HepG2 (cell line): ENCODE measurements at regions not wholly inside any gene's neighbourhood (a gene's known extent, or its start where the extent isn't known, plus 50 kb on each side); places are given as distances from the start of the nearest gene placed in this dataset.

ENCODE experiments used
- BORCS8-MEF2B ChIP-seq: sonication (generic); formaldehyde crosslinking; IDR thresholded peaks from 2 replicates; pipeline ENCODE4 v1.8.0; 2022; ENCODE audit warnings: mild to moderate bottlenecking, missing genetic modification reagents
- CBX2 ChIP-seq, 2 experiments: fragments of 200-600 bp in 1 of 2; sonication (generic); formaldehyde crosslinking in 1 of 2; IDR thresholded peaks; 2 replicates each; pipeline versions ENCODE4 v1.7.0 to v1.8.1; 2018 to 2022; ENCODE audit warnings: low read depth in 2 of 2, low read length in 1 of 2, mild to moderate bottlenecking in 1 of 2, missing genetic modification reagents in 1 of 2
- CCDC6 ChIP-seq: sonication (generic); formaldehyde crosslinking; IDR thresholded peaks from 2 replicates; pipeline ENCODE4 v1.8.1; 2022; ENCODE audit warnings: mild to moderate bottlenecking, missing genetic modification reagents, moderate library complexity
- NFKB2 ChIP-seq: sonication (generic); formaldehyde crosslinking; IDR thresholded peaks from 2 replicates; pipeline ENCODE4 v1.4.0; 2020; ENCODE audit warnings: missing genetic modification reagents, borderline replicate concordance
- SRSF1 ChIP-seq: fragments of 200-400 bp; formaldehyde crosslinking; optimal IDR thresholded peaks from 2 replicates; pipeline ENCODE3; 2017; ENCODE audit warnings: mild to moderate bottlenecking, low read depth, low read length, moderate library complexity
- XRCC5 ChIP-seq: fragments of 200-400 bp; formaldehyde crosslinking; optimal IDR thresholded peaks from 2 replicates; pipeline ENCODE3; 2017; ENCODE audit warnings: mild to moderate bottlenecking, low read length
- ZBTB1 ChIP-seq: sonication (generic); formaldehyde crosslinking; IDR thresholded peaks from 2 replicates; pipeline ENCODE4 v1.4.0; 2020; ENCODE audit warnings: missing genetic modification reagents, borderline replicate concordance
- ZBTB3 ChIP-seq: sonication (generic); formaldehyde crosslinking; IDR thresholded peaks from 2 replicates; pipeline ENCODE4 v1.4.0; 2020; ENCODE audit warnings: low read depth, mild to moderate bottlenecking, moderate library complexity, missing genetic modification reagents, borderline replicate concordance
- ZNF337 ChIP-seq: sonication (generic); formaldehyde crosslinking; IDR thresholded peaks from 2 replicates; pipeline ENCODE4 v1.5.1; 2020; ENCODE audit warnings: missing genetic modification reagents, low read depth, mild to moderate bottlenecking, borderline replicate concordance
- ZNF646 ChIP-seq: sonication (generic); formaldehyde crosslinking; IDR thresholded peaks from 2 replicates; pipeline ENCODE4 v1.9.0; 2021; ENCODE audit warnings: mild to moderate bottlenecking, missing genetic modification reagents
- ZNF720 ChIP-seq: sonication (generic); formaldehyde crosslinking; IDR thresholded peaks from 2 replicates; pipeline ENCODE4 v1.4.0; 2020; ENCODE audit warnings: missing genetic modification reagents
- ZNF740 ChIP-seq: sonication (generic); formaldehyde crosslinking; IDR thresholded peaks from 2 replicates; pipeline ENCODE4 v1.4.0; 2020; ENCODE audit warnings: missing genetic modification reagents
- TF ChIP-seq, protein P1 (sequence below): sonication (generic); formaldehyde crosslinking; IDR thresholded peaks from 2 replicates; pipeline ENCODE4 v1.4.0; 2020; ENCODE audit warnings: missing genetic modification reagents
- TF ChIP-seq, protein P2 (sequence below): sonication (generic); formaldehyde crosslinking; IDR thresholded peaks from 2 replicates; pipeline ENCODE4 v1.5.1; 2020; ENCODE audit warnings: mild to moderate bottlenecking, moderate library complexity, missing genetic modification reagents
- TF ChIP-seq, protein P3 (sequence below): sonication (generic); formaldehyde crosslinking; IDR thresholded peaks from 2 replicates; pipeline ENCODE4 v1.8.1; 2023; ENCODE audit warnings: mild to moderate bottlenecking, missing genetic modification reagents

DNA sequence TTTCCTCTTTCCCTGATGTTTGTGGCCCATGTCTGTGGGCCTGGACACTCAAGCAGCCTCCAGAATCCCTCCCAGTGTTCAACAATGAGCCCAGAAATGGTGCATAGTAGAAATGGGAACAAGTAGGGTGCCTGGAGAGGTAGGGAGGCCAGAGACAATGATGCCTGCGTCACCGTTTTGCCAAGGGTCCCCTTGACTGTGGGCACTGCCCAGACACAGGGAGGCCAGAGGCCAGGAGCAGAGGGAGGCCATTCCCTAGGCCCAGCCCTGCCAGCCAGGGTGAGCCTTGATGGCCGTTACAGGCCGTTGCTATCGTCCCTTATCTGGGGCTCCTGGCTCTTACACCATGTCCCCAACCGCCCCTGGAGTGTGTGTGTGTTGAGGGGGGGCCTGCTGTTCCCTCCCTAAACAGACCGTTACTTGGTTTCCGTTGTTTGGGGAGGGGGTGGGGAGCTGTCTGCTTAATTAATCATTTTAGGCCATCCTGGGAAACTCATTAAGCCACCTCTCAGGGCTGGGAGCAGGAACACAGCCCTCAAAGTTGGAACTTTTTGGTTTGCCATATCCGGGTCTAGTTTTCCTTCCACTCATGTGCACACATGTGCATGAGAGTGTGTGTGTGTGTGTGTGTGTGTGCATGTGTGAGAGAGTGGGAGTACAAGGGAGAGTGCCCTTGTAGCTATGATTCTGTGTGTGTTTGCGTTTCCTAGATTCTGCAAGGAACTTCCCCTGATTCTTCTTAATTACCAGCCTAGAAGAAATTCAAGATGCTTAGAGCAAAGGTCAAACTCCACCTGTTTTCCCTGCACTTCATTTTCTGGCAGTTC, 135.2 kb upstream of the HAAO start (continued):
- TF ChIP-seq, protein P1, sequence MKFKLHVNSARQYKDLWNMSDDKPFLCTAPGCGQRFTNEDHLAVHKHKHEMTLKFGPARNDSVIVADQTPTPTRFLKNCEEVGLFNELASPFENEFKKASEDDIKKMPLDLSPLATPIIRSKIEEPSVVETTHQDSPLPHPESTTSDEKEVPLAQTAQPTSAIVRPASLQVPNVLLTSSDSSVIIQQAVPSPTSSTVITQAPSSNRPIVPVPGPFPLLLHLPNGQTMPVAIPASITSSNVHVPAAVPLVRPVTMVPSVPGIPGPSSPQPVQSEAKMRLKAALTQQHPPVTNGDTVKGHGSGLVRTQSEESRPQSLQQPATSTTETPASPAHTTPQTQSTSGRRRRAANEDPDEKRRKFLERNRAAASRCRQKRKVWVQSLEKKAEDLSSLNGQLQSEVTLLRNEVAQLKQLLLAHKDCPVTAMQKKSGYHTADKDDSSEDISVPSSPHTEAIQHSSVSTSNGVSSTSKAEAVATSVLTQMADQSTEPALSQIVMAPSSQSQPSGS (CRISPR knock-in tag) = 0 out of 2 replicates have a peak, but pooled peaks have one; percentile 29
- TF ChIP-seq, protein P2, sequence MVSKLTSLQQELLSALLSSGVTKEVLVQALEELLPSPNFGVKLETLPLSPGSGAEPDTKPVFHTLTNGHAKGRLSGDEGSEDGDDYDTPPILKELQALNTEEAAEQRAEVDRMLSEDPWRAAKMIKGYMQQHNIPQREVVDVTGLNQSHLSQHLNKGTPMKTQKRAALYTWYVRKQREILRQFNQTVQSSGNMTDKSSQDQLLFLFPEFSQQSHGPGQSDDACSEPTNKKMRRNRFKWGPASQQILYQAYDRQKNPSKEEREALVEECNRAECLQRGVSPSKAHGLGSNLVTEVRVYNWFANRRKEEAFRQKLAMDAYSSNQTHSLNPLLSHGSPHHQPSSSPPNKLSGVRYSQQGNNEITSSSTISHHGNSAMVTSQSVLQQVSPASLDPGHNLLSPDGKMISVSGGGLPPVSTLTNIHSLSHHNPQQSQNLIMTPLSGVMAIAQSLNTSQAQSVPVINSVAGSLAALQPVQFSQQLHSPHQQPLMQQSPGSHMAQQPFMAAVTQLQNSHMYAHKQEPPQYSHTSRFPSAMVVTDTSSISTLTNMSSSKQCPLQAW (CRISPR knock-in tag) = 0 out of 2 replicates have a peak, but pooled peaks have one; percentile 10
- TF ChIP-seq BORCS8-MEF2B (CRISPR knock-in tag) = peak; percentile 49; the same call in 1 of the 2 replicates
- TF ChIP-seq NFKB2 = 0 out of 2 replicates have a peak, but pooled peaks have one; percentile 67
- TF ChIP-seq CBX2 (IDR thresholded peaks at IDR 0.05; ENCODE audit: low read depth, low read length) = no peak
- TF ChIP-seq CBX2 (CRISPR knock-in tag; IDR thresholded peaks at IDR 0.05; ENCODE audit: low read depth) = no peak
- TF ChIP-seq ZNF740 (CRISPR knock-in tag) = peak; percentile 84
- TF ChIP-seq XRCC5 = peak; percentile 7
- peak; percentile 44; the same call in 1 of the 2 replicates for TF ChIP-seq ZNF646 (CRISPR knock-in tag)
- TF ChIP-seq SRSF1 = peak; percentile 72
- TF ChIP-seq CCDC6 (CRISPR knock-in tag) = 0 out of 2 replicates have a peak, but pooled peaks have one; percentile 44
- no peak for TF ChIP-seq ZNF337 (CRISPR knock-in tag)
- 0 out of 2 replicates have a peak, but pooled peaks have one; percentile 44 for TF ChIP-seq ZNF720 (CRISPR knock-in tag)
- TF ChIP-seq ZBTB3 (CRISPR knock-in tag) = 0 out of 2 replicates have a peak, but pooled peaks have one; percentile 46
- TF ChIP-seq ZBTB1 = 0 out of 2 replicates have a peak, but pooled peaks have one; percentile 51
- TF ChIP-seq, protein P3, sequence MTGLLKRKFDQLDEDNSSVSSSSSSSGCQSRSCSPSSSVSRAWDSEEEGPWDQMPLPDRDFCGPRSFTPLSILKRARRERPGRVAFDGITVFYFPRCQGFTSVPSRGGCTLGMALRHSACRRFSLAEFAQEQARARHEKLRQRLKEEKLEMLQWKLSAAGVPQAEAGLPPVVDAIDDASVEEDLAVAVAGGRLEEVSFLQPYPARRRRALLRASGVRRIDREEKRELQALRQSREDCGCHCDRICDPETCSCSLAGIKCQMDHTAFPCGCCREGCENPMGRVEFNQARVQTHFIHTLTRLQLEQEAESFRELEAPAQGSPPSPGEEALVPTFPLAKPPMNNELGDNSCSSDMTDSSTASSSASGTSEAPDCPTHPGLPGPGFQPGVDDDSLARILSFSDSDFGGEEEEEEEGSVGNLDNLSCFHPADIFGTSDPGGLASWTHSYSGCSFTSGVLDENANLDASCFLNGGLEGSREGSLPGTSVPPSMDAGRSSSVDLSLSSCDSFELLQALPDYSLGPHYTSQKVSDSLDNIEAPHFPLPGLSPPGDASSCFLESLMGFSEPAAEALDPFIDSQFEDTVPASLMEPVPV (CRISPR knock-in tag) = no peak
